GM18499 (cell line): ENCODE measurements at regions not wholly inside any gene's neighbourhood (a gene's known extent, or its start where the extent isn't known, plus 50 kb on each side); places are given as distances from the start of the nearest gene placed in this dataset.
"Not testable (repeated sequence)": the region's sequence is repeated elsewhere in the genome, so short reads cannot be mapped to it uniquely, and the experiment has no call there.

Experiments
- ATAC-seq: cut with Tn5 transposase; IDR thresholded peaks from one replicate; pipeline ENCODE4 v1.9.1; 2021; ENCODE audit warnings: moderate number of reproducible peaks; ENCODE audit not compliant: insufficient read depth, unreplicated experiment

DNA sequence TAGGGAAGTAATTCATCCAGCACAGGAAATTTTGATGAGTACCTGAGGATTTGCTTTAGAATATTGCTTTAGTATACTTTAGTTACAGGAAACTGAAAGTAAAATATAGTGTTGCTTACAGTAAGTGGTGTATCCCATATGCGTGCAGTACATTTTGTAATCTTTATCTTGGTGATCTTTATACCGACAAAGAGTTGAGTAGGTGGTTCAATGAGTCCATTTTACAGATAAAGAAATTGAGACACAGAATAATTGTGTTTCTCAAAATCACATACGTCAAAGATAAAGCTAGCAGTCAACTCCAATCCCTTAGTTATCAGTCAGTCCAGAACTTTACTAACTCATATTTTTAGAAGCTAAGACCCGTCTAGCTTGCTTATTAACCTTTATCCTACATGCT lies 65.8 kb upstream of the E2F3 start:
- no peak for ATAC-seq

- ATAC-seq: no peak
Measured at GRCh38 chr6:20338156-20338555, 63.5 kb upstream of the E2F3 start.

DNA sequence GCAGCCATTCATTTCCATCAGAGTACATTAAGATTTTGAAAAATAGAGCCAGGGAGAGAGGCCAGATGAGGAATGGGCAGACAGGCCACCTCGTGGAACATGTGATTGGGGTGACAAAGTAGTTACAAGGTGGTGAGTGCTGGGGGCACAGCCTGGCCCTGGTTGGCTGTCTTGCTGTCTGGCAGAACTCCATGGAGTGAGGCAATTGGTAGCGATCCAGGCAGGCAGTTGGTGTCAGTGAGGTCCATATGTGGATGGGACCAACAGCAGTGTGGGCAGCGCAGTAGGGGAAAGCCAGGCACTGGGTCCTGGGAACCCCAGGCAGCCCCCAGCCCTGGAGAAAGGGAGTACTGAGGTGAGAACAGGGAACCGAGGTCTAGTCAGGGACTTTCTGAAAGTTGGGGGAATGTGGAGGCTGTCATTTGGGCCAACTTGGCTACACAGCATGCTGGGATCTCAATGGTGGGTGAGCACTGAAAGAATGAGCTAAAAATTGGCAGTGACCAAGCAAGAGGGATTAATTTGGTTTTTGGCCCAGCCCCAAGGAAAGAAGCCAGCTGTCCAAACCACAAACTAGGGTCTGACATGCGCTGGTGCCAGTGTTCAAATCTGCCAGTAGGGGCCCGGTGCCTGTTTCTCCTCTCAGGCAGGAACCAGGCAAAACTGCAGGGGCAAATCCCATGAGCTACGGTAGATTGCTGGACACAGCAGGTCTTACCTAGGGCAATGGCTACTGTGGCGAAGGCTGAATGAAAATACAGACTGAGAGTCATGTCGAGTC lies 61.4 kb upstream of the E2F3 start:
- ATAC-seq: no peak

DNA sequence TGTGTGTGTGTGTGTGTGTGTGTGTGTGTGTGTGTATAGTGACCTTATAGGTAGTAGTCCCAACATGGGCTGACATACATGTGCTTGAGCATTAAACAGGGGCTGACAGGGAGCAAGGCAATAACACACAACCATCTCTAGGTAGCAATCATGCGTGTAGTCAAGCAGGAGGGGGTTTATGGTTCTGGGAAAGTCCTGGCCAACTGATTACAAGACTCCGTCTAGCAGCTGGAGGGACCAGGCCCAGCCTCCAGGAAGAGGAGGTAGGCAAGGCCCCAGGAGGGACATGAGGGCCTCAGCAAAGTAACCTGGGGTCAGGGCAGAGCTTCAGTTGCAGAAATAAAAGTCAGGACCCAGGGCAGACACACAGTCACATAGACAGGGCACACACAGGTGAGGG lies 60.6 kb upstream of the E2F3 start:
- ATAC-seq: no peak

DNA sequence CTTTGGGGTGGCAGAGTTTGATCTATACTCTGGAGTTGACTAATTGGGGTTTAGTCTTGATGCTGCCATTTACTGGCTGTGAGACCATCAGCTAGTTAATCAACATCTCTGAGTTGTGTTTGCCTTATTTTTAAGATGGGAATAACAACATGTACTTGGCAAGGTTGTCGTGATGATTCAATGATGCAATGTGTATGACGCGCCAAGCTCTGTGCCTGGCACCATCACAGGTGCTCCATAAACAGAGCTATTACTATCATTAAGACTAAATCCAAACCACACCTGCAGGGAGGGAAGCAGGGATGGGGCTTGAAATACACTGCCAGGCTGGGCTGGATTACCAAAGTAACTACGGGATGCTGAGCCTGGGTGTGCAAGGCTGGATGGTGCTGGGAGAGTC lies 60.1 kb upstream of the E2F3 start:
- ATAC-seq: no peak

GRCh38 chr6:20346948-20347347 lies 54.7 kb upstream of the E2F3 start:
- not testable (repeated sequence) for ATAC-seq

GRCh38 chr6:20348041-20348440 lies 53.6 kb upstream of the E2F3 start:
- ATAC-seq: no peak

DNA sequence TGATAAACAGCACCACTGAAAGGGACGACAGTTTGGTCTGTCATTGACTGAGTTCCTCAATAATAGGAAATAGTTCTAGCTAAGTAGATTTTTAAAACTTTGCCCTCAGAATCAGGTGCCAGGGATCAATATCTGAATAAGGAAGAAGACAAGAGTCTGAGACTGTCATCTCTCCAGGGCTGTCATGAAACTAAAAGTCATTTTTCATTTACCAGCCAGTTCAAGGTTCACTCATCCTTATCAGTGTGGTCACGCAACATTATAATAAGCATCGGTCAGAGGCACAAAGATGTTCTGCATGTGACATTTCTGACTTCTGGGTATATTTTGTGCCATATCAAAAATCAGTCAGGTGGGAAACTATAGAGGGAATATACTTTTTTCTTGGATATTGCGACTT lies 52.5 kb upstream of the E2F3 start:
- no peak for ATAC-seq

GRCh38 chr6:20350215-20350614 lies 51.5 kb upstream of the E2F3 start:
- ATAC-seq: no peak

- ATAC-seq: no peak
Measured at GRCh38 chr6:20351534-20351933, 50.1 kb upstream of the E2F3 start.
